IMR-90 (cell line): ENCODE measurements at regions not wholly inside any gene's neighbourhood (a gene's known extent, or its start where the extent isn't known, plus 50 kb on each side); places are given as distances from the start of the nearest gene placed in this dataset.

Source experiments
- ATAC-seq: fragments of 200-7000 bp; cut with Tn5 transposase; 2 replicates; pipeline ENCODE4 v1.9.1; 2020; ENCODE audit warnings: low read depth, mild to moderate bottlenecking, moderate library complexity
- BruUV-seq: library from RNA; stranded (reverse); fragments of 400-500 nt; replicated peaks from 2 replicates; lab custom pipeline; 2021; lab: Mats Ljungman, UMichigan
- CTCF ChIA-PET: fragments of 300-600 bp; formaldehyde crosslinking; extraction: SDS; loops from one replicate; lab custom pipeline; 2021; ENCODE audit warnings: antibody characterized with exemption; lab: Yijun Ruan, JAX
- POLR2A ChIA-PET: fragments of 300-600 bp; sonication (Branson Sonifier 250); formaldehyde crosslinking; loops from one replicate; lab custom pipeline; 2022; ENCODE audit warnings: antibody characterized with exemption; ENCODE audit not compliant: unreplicated experiment; lab: Charles Lee
- DNase-seq: peaks from one replicate; pipeline ENCODE4 v3.0.0; 2013
- H2AFZ ChIP-seq: replicated peaks from 2 replicates; pipeline ENCODE3; 2013; ENCODE audit warnings: low read length, mild to moderate bottlenecking; ENCODE audit not compliant: poor library complexity
- H2AK5ac ChIP-seq: 2 replicates; pipeline ENCODE4 v1.6.1; 2013; ENCODE audit warnings: low read depth, low read length, inconsistent platforms
- H2AK9ac ChIP-seq: replicated peaks from 2 replicates; pipeline ENCODE3; 2013; ENCODE audit warnings: mild to moderate bottlenecking, low read depth, low read length, moderate library complexity; ENCODE audit not compliant: poor library complexity
- H2BK120ac ChIP-seq: 2 replicates; pipeline ENCODE4 v1.6.1; 2013; ENCODE audit warnings: low read depth, low read length, inconsistent platforms
- H2BK15ac ChIP-seq: 3 replicates; pipeline ENCODE4 v1.6.1; 2013; ENCODE audit warnings: low read depth, low read length, inconsistent platforms
- H2BK20ac ChIP-seq: 2 replicates; pipeline ENCODE4 v1.6.1; 2013; ENCODE audit warnings: low read depth, mild to moderate bottlenecking, inconsistent platforms, low read length, moderate library complexity
- H2BK5ac ChIP-seq: 2 replicates; pipeline ENCODE4 v1.6.1; 2013; ENCODE audit warnings: mild to moderate bottlenecking, low read depth, low read length, inconsistent platforms; ENCODE audit not compliant: poor library complexity, severe bottlenecking
- H3K14ac ChIP-seq: replicated peaks from 2 replicates; pipeline ENCODE4 v1.6.1; 2013; ENCODE audit warnings: low read depth, low read length, inconsistent platforms
- H3K18ac ChIP-seq: 2 replicates; pipeline ENCODE4 v1.6.1; 2013; ENCODE audit warnings: low read depth, low read length, control low read depth
- H3K23ac ChIP-seq: 2 replicates; pipeline ENCODE4 v1.6.1; 2013; ENCODE audit warnings: low read depth, low read length, inconsistent platforms
- H3K27ac ChIP-seq: 2 replicates; pipeline ENCODE4 v1.5.1; 2013; ENCODE audit warnings: mild to moderate bottlenecking, control low read depth, low read length; ENCODE audit not compliant: insufficient read depth
- H3K27me3 ChIP-seq: 2 replicates; pipeline ENCODE4 v1.6.1; 2013; ENCODE audit warnings: low read length; ENCODE audit not compliant: control insufficient read depth, insufficient read depth
- H3K36me3 ChIP-seq: 2 replicates; pipeline ENCODE4 v1.6.1; 2013; ENCODE audit warnings: low read length, mixed read lengths; ENCODE audit not compliant: control insufficient read depth, insufficient read depth
- H3K4ac ChIP-seq: 2 replicates; pipeline ENCODE4 v1.6.1; 2013; ENCODE audit warnings: low read depth, low read length, inconsistent platforms
- H3K4me1 ChIP-seq: 2 replicates; pipeline ENCODE4 v1.6.1; 2013; ENCODE audit warnings: low read length, mixed read lengths; ENCODE audit not compliant: control insufficient read depth, insufficient read depth
- H3K4me2 ChIP-seq: 2 replicates; pipeline ENCODE4 v1.6.1; 2013; ENCODE audit warnings: low read depth, mild to moderate bottlenecking, control low read depth, low read length, moderate library complexity
- H3K4me3 ChIP-seq: 2 replicates; pipeline ENCODE4 v1.5.1; 2013; ENCODE audit warnings: low read depth, mild to moderate bottlenecking, control low read depth, low read length, moderate library complexity; ENCODE audit not compliant: insufficient read depth
- H3K56ac ChIP-seq: 2 replicates; pipeline ENCODE4 v1.6.1; 2013; ENCODE audit warnings: low read length, inconsistent platforms; ENCODE audit not compliant: insufficient read depth; ENCODE audit errors: extremely low read depth
- H3K79me1 ChIP-seq, 2 experiments: 2 replicates each; pipeline ENCODE4 v1.6.1; 2013; ENCODE audit warnings: low read length in 2 of 2, inconsistent platforms in 1 of 2, low read depth in 1 of 2
- H3K9ac ChIP-seq: 2 replicates; pipeline ENCODE4 v1.6.1; 2013; ENCODE audit warnings: low read depth, low read length, control low read depth
- H3K9me1 ChIP-seq: 2 replicates; pipeline ENCODE4 v1.6.1; 2013; ENCODE audit warnings: low read length, inconsistent platforms; ENCODE audit not compliant: insufficient read depth
- H3K9me3 ChIP-seq: 2 replicates; pipeline ENCODE4 v1.6.1; 2013; ENCODE audit warnings: low read length; ENCODE audit not compliant: control insufficient read depth, insufficient read depth
- H4K20me1 ChIP-seq: 2 replicates; pipeline ENCODE4 v1.6.1; 2013; ENCODE audit warnings: low read length, inconsistent platforms; ENCODE audit not compliant: insufficient read depth
- H4K5ac ChIP-seq: 2 replicates; pipeline ENCODE4 v1.6.1; 2013; ENCODE audit warnings: mild to moderate bottlenecking, low read depth, low read length, control low read depth
- H4K8ac ChIP-seq, 2 experiments: 2 replicates each; pipeline ENCODE4 v1.6.1; 2013; ENCODE audit warnings: low read depth in 2 of 2, low read length in 2 of 2, control low read depth in 1 of 2, inconsistent platforms in 1 of 2
- H4K91ac ChIP-seq: 2 replicates; pipeline ENCODE4 v1.6.1; 2013; ENCODE audit warnings: low read depth, low read length, inconsistent platforms; ENCODE audit not compliant: insufficient read depth
- WGBS, 2 experiments: methylation state at CpG; one replicate each; pipeline versions ENCODE4 v1.1.5 to v1.1.7; 2013; ENCODE audit warnings: missing lambda C conversion rate in 2 of 2; ENCODE audit not compliant: insufficient read length in 1 of 2; ENCODE audit errors: extremely low coverage in 2 of 2; 5-methylcytosine and 5-hydroxymethylcytosine counted together
- dilution Hi-C: fragments of 300-500 bp; cut with HindIII; formaldehyde crosslinking; loops from one replicate; pipeline ENCODE4 v1.14.3; 2018; ENCODE audit warnings: low sequenced_read_pairs; ENCODE audit not compliant: unreplicated experiment
- in situ Hi-C: fragments of 300-500 bp; cut with MboI; formaldehyde crosslinking; loops from 3 replicates; pipeline ENCODE4 v1.14.3; 2019; ENCODE audit warnings: low sequenced_read_pairs, inconsistent platforms, mixed read lengths
- intact Hi-C: fragments of 100-400 bp; cut with micrococcal nuclease; formaldehyde crosslinking; loops from 2 replicates; pipeline ENCODE4 v1.10.0; 2022
- TF ChIP-seq, protein P1 (sequence below): conservative IDR thresholded peaks from 2 replicates; pipeline ENCODE4 v1.5.1; 2012; ENCODE audit warnings: mild to moderate bottlenecking, low read depth, low read length, improper control_type of control experiment

DNA sequence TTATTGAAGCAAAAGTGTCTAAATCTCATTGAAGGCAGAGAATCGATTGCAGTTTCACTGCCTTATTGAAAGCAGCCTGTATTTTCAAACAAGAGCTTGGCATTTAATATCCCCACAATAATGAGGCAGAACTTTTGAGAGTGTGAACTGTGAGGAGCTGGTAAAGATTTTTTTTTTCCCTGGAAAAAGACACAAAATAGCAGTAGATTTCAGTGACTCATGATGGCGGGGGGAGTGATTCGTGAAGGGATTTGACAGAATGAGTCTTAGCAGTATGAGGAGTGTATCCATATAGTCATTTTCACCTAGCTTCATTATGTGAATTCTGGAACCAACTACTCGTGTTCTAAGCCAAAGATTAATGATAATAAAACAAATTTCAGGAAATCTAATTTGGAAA, 242.9 kb downstream of the ARL6IP6 start:
- no peak overlapping the region for H2AFZ ChIP-seq
- H3K27me3 ChIP-seq: no peaks in the 10 kb centered on the region
- H4K5ac ChIP-seq: no peak overlapping the region
- no peaks in the 10 kb centered on the region for H3K79me1 ChIP-seq
- no peak overlapping the region for H3K4me3 ChIP-seq
- H3K36me3 ChIP-seq: no peaks in the 10 kb centered on the region
- H2AK9ac ChIP-seq: no peak overlapping the region
- no peak overlapping the region for H3K14ac ChIP-seq
- peaks cover under 1% of the 10 kb centered on the region for H3K9me3 ChIP-seq
- no peak overlapping the region for H2BK15ac ChIP-seq
- in situ Hi-C loops: no loop called here
- no peak overlapping the region for H4K8ac ChIP-seq
- H2BK120ac ChIP-seq: no peak overlapping the region
- no peak overlapping the region for H3K9ac ChIP-seq
- no peak overlapping the region for H3K56ac ChIP-seq
- no peaks in the 10 kb centered on the region for H3K9me1 ChIP-seq
- no peak overlapping the region for H2BK5ac ChIP-seq
- no peaks in the 10 kb centered on the region for H4K20me1 ChIP-seq
- DNase-seq: no peak
- H2AK5ac ChIP-seq: no peak overlapping the region
- H3K27ac ChIP-seq: no peak overlapping the region
- no peak overlapping the region for H3K18ac ChIP-seq
- BruUV-seq: no TSS peak
- no peak overlapping the region for H3K4ac ChIP-seq
- ChIA-PET POLR2A (no interaction called here), CTCF (no interaction called here)
- no peak overlapping the region for H4K91ac ChIP-seq
- H3K4me2 ChIP-seq: no peak overlapping the region
- no peak for ATAC-seq
- H3K4me1 ChIP-seq: no peaks in the 10 kb centered on the region
- intact Hi-C loops: no loop called here
- TF ChIP-seq, protein P1, sequence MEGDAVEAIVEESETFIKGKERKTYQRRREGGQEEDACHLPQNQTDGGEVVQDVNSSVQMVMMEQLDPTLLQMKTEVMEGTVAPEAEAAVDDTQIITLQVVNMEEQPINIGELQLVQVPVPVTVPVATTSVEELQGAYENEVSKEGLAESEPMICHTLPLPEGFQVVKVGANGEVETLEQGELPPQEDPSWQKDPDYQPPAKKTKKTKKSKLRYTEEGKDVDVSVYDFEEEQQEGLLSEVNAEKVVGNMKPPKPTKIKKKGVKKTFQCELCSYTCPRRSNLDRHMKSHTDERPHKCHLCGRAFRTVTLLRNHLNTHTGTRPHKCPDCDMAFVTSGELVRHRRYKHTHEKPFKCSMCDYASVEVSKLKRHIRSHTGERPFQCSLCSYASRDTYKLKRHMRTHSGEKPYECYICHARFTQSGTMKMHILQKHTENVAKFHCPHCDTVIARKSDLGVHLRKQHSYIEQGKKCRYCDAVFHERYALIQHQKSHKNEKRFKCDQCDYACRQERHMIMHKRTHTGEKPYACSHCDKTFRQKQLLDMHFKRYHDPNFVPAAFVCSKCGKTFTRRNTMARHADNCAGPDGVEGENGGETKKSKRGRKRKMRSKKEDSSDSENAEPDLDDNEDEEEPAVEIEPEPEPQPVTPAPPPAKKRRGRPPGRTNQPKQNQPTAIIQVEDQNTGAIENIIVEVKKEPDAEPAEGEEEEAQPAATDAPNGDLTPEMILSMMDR: no peak
- no peak overlapping the region for H3K23ac ChIP-seq
- dilution Hi-C loops: no loop called here
- WGBS, 2 experiments: no CpG with 5 or more reads among the region's 4 CpGs
- H2BK20ac ChIP-seq: no peak overlapping the region
